SK-N-SH treated with all-trans-retinoic acid at 6 μM for 48 hours (cell line): ENCODE measurements at regions not wholly inside any gene's neighbourhood (a gene's known extent, or its start where the extent isn't known, plus 50 kb on each side); places are given as distances from the start of the nearest gene placed in this dataset.

ENCODE experiments used
- ATAC-seq: fragments of 200-7000 bp; cut with Tn5 transposase; 3 replicates; pipeline ENCODE4 v1.9.1; 2020; ENCODE audit warnings: mild to moderate bottlenecking, moderate library complexity
- ARNTL ChIP-seq: fragments of 450-650 bp; formaldehyde crosslinking; IDR thresholded peaks from 2 replicates; pipeline ENCODE4 v1.5.0; 2020; ENCODE audit warnings: low read depth, mild to moderate bottlenecking, moderate library complexity, borderline replicate concordance
- BACH2 ChIP-seq: fragments of 250-450 bp; sonication (Bioruptor Pico); IDR thresholded peaks from 2 replicates; pipeline ENCODE4 v1.9.0; 2021; ENCODE audit warnings: mild to moderate bottlenecking, borderline replicate concordance
- CSDC2 ChIP-seq: fragments of 250-450 bp; sonication (Bioruptor Pico); IDR thresholded peaks from 2 replicates; pipeline ENCODE4 v1.5.0; 2020; ENCODE audit warnings: mild to moderate bottlenecking, moderate library complexity
- ESRRG ChIP-seq: fragments of 250-450 bp; sonication (Bioruptor Pico); IDR thresholded peaks from 2 replicates; pipeline ENCODE4 v1.6.1; 2021; ENCODE audit warnings: mild to moderate bottlenecking
- GLIS3 ChIP-seq: fragments of 250-450 bp; sonication (Bioruptor Pico); IDR thresholded peaks from 2 replicates; pipeline ENCODE4 v1.5.0; 2020; ENCODE audit warnings: mild to moderate bottlenecking, moderate library complexity
- ISL1 ChIP-seq: fragments of 250-450 bp; sonication (Bioruptor Pico); IDR thresholded peaks from 2 replicates; pipeline ENCODE4 v2.1.2; 2022; ENCODE audit warnings: mild to moderate bottlenecking, moderate library complexity
- OSR1 ChIP-seq: fragments of 250-450 bp; sonication (Bioruptor Pico); IDR thresholded peaks from 2 replicates; pipeline ENCODE4 v1.8.0; 2022; ENCODE audit warnings: moderate library complexity, mild to moderate bottlenecking, inconsistent platforms
- PATZ1 ChIP-seq: fragments of 250-450 bp; sonication (Bioruptor Pico); IDR thresholded peaks from 2 replicates; pipeline ENCODE4 v1.8.0; 2020; ENCODE audit warnings: mild to moderate bottlenecking, moderate library complexity, borderline replicate concordance
- RARB ChIP-seq: fragments of 250-450 bp; sonication (Bioruptor Pico); IDR thresholded peaks from 2 replicates; pipeline ENCODE4 v1.8.0; 2021; ENCODE audit warnings: mild to moderate bottlenecking, moderate library complexity
- SNAI2 ChIP-seq: fragments of 250-450 bp; sonication (Bioruptor Pico); IDR thresholded peaks from 2 replicates; pipeline ENCODE4 v1.5.0; 2020; ENCODE audit warnings: mild to moderate bottlenecking, moderate library complexity
- TCF4 ChIP-seq: fragments of 250-450 bp; sonication (Bioruptor Pico); IDR thresholded peaks from 2 replicates; pipeline ENCODE4 v1.8.0; 2021; ENCODE audit warnings: mild to moderate bottlenecking, moderate library complexity, borderline replicate concordance
- TOX ChIP-seq: fragments of 250-450 bp; sonication (Bioruptor Pico); IDR thresholded peaks from 2 replicates; pipeline ENCODE4 v1.8.0; 2021; ENCODE audit warnings: mild to moderate bottlenecking, moderate library complexity, borderline replicate concordance
- ZFP3 ChIP-seq: fragments of 250-450 bp; sonication (Bioruptor Pico); IDR thresholded peaks from 2 replicates; pipeline ENCODE4 v1.5.0; 2020; ENCODE audit warnings: mild to moderate bottlenecking, moderate library complexity
- ZFP30 ChIP-seq: fragments of 450-650 bp; formaldehyde crosslinking; IDR thresholded peaks from 2 replicates; pipeline ENCODE4 v1.5.0; 2022; ENCODE audit warnings: mild to moderate bottlenecking, moderate library complexity
- ZNF565 ChIP-seq: fragments of 450-650 bp; formaldehyde crosslinking; conservative IDR thresholded peaks from 2 replicates; pipeline ENCODE4 v1.5.0; 2020; ENCODE audit warnings: low read depth, mild to moderate bottlenecking, moderate library complexity
- ZNF70 ChIP-seq: fragments of 450-650 bp; formaldehyde crosslinking; IDR thresholded peaks from 2 replicates; pipeline ENCODE4 v1.5.0; 2020; ENCODE audit warnings: mild to moderate bottlenecking, moderate library complexity
- ZNF8 ChIP-seq: fragments of 450-650 bp; formaldehyde crosslinking; IDR thresholded peaks from 2 replicates; pipeline ENCODE4 v1.5.0; 2020; ENCODE audit warnings: mild to moderate bottlenecking, moderate library complexity
- TF ChIP-seq, protein P1 (sequence below): fragments of 250-450 bp; sonication (Bioruptor Pico); IDR thresholded peaks from 2 replicates; pipeline ENCODE4 v1.8.0; 2021; ENCODE audit warnings: low read depth, mild to moderate bottlenecking, moderate library complexity, borderline replicate concordance
- TF ChIP-seq, protein P2 (sequence below): fragments of 250-450 bp; sonication (Bioruptor Pico); IDR thresholded peaks from 2 replicates; pipeline ENCODE4 v1.5.1; 2021; ENCODE audit warnings: mild to moderate bottlenecking, moderate library complexity
- TF ChIP-seq, protein P3 (sequence below): fragments of 250-450 bp; sonication (Bioruptor Pico); IDR thresholded peaks from 2 replicates; pipeline ENCODE4 v1.5.1; 2020; ENCODE audit warnings: low read depth, mild to moderate bottlenecking, moderate library complexity
- TF ChIP-seq, protein P4 (sequence below): fragments of 250-450 bp; sonication (Bioruptor Pico); IDR thresholded peaks from 2 replicates; pipeline ENCODE4 v1.5.0; 2020; ENCODE audit warnings: mild to moderate bottlenecking, moderate library complexity

DNA sequence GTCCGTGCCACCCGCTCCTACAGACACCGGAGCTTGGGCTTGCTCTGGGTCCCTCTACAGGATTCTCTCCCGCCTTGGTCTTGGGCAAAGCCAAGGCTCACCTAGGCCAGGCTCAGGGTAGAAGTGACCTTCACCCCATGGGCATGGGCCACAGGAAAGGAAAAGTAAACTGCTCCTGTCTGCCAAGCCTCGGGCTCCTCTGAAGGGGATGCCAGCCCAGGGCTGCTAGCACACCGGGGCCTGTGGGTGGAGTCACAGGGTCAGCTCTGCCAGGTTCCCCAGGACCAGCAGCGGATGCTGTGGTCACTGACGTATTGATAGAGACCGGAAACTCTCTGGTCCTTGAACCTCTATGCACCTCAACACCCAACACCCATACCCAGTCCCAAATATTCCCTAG lies 222.7 kb upstream of the MGMT start (continued):
- TF ChIP-seq TCF4 (no peak), OSR1 (CRISPR knock-in tag) (no peak), ZFP3 (no peak), ZNF565 (CRISPR knock-in tag) (no peak), TOX (no peak), CSDC2 (CRISPR knock-in tag) (no peak), SNAI2 (CRISPR knock-in tag) (no peak), ZFP30 (CRISPR knock-in tag) (no peak)
- TF ChIP-seq, protein P1, sequence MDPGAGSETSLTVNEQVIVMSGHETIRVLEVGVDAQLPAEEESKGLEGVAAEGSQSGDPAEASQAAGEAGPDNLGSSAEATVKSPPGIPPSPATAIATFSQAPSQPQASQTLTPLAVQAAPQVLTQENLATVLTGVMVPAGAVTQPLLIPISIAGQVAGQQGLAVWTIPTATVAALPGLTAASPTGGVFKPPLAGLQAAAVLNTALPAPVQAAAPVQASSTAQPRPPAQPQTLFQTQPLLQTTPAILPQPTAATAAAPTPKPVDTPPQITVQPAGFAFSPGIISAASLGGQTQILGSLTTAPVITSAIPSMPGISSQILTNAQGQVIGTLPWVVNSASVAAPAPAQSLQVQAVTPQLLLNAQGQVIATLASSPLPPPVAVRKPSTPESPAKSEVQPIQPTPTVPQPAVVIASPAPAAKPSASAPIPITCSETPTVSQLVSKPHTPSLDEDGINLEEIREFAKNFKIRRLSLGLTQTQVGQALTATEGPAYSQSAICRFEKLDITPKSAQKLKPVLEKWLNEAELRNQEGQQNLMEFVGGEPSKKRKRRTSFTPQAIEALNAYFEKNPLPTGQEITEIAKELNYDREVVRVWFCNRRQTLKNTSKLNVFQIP (CRISPR knock-in tag), result no peak

- no peak for ATAC-seq
- TF ChIP-seq, protein P2, sequence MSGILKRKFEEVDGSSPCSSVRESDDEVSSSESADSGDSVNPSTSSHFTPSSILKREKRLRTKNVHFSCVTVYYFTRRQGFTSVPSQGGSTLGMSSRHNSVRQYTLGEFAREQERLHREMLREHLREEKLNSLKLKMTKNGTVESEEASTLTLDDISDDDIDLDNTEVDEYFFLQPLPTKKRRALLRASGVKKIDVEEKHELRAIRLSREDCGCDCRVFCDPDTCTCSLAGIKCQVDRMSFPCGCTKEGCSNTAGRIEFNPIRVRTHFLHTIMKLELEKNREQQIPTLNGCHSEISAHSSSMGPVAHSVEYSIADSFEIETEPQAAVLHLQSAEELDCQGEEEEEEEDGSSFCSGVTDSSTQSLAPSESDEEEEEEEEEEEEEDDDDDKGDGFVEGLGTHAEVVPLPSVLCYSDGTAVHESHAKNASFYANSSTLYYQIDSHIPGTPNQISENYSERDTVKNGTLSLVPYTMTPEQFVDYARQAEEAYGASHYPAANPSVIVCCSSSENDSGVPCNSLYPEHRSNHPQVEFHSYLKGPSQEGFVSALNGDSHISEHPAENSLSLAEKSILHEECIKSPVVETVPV (CRISPR knock-in tag), result no peak
- TF ChIP-seq CSDC2 (CRISPR knock-in tag), result no peak
- no peak for TF ChIP-seq ZFP3
- TF ChIP-seq ZFP30 (CRISPR knock-in tag), result no peak
- TF ChIP-seq ZNF8 (CRISPR knock-in tag), result no peak
These were observed 222.3 kb upstream of the MGMT start for GRCh38 chr10:129244757-129245156.

GRCh38 chr10:129253161-129253864 lies 213.7 kb upstream of the MGMT start:
- TF ChIP-seq, protein P1 (CRISPR knock-in tag), result no peak
- TF ChIP-seq, protein P2 (CRISPR knock-in tag), result no peak
- TF ChIP-seq ESRRG (CRISPR knock-in tag) (no peak), GLIS3 (no peak), ZNF70 (no peak), BACH2 (CRISPR knock-in tag) (no peak), ZNF565 (CRISPR knock-in tag) (no peak)
- TF ChIP-seq, protein P3, sequence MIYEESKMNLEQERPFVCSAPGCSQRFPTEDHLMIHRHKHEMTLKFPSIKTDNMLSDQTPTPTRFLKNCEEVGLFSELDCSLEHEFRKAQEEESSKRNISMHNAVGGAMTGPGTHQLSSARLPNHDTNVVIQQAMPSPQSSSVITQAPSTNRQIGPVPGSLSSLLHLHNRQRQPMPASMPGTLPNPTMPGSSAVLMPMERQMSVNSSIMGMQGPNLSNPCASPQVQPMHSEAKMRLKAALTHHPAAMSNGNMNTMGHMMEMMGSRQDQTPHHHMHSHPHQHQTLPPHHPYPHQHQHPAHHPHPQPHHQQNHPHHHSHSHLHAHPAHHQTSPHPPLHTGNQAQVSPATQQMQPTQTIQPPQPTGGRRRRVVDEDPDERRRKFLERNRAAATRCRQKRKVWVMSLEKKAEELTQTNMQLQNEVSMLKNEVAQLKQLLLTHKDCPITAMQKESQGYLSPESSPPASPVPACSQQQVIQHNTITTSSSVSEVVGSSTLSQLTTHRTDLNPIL, result no peak
- ATAC-seq, result no peak

DNA sequence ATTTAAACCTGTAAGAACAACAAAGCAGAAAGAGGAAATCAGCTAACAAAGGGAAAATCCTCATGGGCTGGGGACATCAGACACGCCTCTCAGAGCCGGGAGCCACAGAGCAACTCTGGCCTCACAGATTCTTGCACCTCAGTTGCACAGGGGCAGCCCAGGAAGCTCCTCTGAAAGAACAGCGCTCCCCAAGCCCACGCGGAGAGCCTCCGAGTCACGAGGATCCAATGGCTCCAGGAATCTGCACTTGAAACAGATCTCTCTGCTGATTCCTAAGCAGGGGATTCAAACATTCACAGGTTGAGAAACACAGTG lies 213.2 kb upstream of the MGMT start:
- ATAC-seq, result no peak
- TF ChIP-seq ZFP3 (no peak), ISL1 (CRISPR knock-in tag) (no peak), ESRRG (CRISPR knock-in tag) (no peak), ARNTL (CRISPR knock-in tag) (no peak), TCF4 (no peak), PATZ1 (CRISPR knock-in tag) (no peak), ZNF565 (CRISPR knock-in tag) (no peak), ZNF70 (no peak), GLIS3 (no peak), SNAI2 (CRISPR knock-in tag) (no peak), ZNF8 (CRISPR knock-in tag) (no peak), RARB (CRISPR knock-in tag) (no peak)
- TF ChIP-seq, protein P4, sequence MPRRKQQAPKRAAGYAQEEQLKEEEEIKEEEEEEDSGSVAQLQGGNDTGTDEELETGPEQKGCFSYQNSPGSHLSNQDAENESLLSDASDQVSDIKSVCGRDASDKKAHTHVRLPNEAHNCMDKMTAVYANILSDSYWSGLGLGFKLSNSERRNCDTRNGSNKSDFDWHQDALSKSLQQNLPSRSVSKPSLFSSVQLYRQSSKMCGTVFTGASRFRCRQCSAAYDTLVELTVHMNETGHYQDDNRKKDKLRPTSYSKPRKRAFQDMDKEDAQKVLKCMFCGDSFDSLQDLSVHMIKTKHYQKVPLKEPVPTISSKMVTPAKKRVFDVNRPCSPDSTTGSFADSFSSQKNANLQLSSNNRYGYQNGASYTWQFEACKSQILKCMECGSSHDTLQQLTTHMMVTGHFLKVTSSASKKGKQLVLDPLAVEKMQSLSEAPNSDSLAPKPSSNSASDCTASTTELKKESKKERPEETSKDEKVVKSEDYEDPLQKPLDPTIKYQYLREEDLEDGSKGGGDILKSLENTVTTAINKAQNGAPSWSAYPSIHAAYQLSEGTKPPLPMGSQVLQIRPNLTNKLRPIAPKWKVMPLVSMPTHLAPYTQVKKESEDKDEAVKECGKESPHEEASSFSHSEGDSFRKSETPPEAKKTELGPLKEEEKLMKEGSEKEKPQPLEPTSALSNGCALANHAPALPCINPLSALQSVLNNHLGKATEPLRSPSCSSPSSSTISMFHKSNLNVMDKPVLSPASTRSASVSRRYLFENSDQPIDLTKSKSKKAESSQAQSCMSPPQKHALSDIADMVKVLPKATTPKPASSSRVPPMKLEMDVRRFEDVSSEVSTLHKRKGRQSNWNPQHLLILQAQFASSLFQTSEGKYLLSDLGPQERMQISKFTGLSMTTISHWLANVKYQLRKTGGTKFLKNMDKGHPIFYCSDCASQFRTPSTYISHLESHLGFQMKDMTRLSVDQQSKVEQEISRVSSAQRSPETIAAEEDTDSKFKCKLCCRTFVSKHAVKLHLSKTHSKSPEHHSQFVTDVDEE (CRISPR knock-in tag), result no peak
- TF ChIP-seq, protein P1 (CRISPR knock-in tag), result no peak
